ENCODE measurements at regions not wholly inside any gene's neighbourhood (a gene's known extent, or its start where the extent isn't known, plus 50 kb on each side); places are given as distances from the start of the nearest gene placed in this dataset.

DNA sequence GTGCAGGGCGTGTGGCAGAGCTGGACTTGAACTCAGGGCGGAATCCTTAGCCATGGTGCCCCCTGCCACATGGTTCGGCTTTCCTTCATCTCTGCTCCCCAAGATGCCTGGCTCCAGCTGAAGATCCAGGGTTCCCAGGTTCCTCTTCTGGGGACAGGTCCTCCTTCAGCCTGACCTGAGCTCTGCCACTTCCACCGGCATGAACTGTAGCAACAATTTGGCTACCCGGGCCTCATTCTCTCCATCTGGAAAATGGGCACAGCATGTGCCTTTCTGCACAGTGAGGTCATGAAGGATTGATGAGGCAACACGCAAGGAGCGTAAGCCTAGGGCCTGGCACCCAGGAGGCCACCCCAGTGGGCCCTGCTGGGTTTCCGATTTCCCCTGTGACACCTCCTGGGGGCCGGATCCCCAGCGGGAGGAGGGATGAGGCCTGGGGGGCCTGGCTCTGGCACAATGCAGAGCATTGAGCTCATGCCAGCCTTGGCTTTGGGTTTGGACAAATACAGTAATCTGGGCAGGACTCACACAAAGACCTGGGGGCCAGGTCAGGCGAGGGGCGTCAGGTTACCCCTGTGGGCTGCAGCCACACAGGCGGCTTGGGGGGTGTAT, 74.0 kb downstream of the CEBPB start:
- no peak for TF ChIP-seq CTCF (IDR thresholded peaks at IDR 0.05; ENCODE audit: borderline replicate concordance, extremely low read depth, low read length, poor library complexity, severe bottlenecking)
- TF ChIP-seq EZH2 (IDR thresholded peaks at IDR 0.05; ENCODE audit: borderline replicate concordance, low read depth, low read length, severe bottlenecking) = no peak

Data from DND-41 (cell line).